HT1080 (cell line): ENCODE measurements at regions not wholly inside any gene's neighbourhood (a gene's known extent, or its start where the extent isn't known, plus 50 kb on each side); places are given as distances from the start of the nearest gene placed in this dataset. TPM values are rescaled to one million over a fixed set of nuclear protein-coding genes. Genes with fewer than 3 reads are reported as not detected.
"Not testable (repeated sequence)": the region's sequence is repeated elsewhere in the genome, so short reads cannot be mapped to it uniquely, and the experiment has no call there.

Source experiments
- DNase-seq: peaks from one replicate; pipeline ENCODE4 v3.0.0-alpha.2; 2015; ENCODE audit warnings: low read depth
- small RNA-seq: library from RNA; depleted of rRNA; stranded (forward); fragments of <200 nt; gene quantifications from one replicate; pipeline ENCODE3, GENCODE V24; 2014

DNA sequence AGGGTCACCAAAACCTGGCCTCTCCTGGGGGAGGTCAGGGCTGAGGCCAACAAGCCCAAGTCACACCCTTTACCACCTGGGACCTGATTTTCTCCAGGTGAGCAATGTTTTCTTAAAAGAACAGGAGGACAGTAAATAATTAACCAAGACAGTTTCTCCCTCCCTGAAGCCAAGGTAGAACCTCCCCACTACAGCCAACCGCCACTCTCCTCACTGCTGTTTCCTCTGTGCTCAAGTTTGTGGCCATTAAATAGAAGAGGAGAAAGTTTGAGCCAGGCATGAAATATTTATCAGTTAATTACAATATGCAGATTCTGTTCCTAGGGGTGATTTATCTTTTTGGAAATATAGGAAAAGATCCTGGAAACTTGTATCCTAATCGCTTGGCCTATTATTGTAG is 150.6 kb upstream of the ANKRD20A1 start:
- not testable (repeated sequence) for DNase-seq

DNA sequence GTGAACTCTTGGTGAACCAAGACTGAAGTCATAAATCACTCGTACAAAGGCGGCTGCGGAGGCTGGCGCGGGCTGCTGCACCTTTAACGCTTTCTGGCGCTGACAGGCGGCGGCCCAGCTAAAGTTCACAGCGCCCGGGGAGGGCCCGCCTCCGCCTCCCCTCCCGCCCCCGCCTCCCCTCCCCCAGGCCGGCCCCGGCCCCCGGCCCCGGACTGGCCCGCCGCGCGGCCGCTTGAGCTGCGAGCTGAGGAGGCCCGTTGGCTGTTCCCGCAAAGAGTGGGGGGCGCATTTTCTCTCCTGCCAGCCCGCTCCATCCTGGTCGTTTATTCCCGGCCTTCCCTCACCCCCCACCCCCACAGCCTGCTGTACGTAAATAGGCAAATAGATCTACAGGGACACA is 147.3 kb upstream of the ANKRD20A1 start:
- not testable (repeated sequence) for DNase-seq

DNA sequence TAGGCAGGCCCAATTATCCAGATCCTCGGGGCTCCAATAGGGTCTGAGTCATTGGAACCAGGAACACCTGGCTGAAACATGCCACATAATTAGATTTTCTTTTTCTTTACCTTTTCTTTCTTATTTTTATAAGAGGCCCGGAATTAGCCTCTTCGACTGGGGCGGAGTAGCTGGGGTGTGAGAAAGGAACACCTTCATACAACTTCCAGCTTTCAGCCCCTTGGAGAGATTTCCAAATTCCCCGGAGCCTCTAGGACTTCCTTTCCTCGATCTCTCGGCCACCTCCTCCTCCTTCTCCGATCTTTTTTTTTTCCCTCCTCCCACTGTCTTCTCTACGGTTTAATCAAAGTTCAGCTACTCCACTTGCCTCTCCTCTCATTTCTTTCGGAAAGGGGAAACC is 146.8 kb upstream of the ANKRD20A1 start:
- peak; percentile 0 for DNase-seq

DNA sequence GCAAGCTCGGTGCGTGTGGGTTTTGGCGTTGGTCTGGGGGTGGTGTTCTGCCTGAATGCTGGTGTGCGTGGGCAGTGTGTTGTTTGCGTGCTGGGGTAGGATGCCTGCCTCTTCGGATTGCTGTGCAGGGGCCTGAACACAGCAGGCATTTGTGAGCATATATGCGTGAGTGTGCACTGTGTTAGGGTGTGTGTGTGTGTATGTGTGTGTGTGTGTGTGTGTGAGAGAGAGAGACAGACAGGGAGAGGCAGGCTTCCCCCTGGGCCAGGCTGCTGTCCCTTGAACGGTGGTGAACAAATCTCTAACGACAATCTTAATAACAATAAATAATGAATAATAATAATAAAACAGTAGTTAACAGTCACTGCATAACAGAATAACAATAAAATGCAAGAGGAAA is 145.8 kb upstream of the ANKRD20A1 start:
- not testable (repeated sequence) for DNase-seq

DNA sequence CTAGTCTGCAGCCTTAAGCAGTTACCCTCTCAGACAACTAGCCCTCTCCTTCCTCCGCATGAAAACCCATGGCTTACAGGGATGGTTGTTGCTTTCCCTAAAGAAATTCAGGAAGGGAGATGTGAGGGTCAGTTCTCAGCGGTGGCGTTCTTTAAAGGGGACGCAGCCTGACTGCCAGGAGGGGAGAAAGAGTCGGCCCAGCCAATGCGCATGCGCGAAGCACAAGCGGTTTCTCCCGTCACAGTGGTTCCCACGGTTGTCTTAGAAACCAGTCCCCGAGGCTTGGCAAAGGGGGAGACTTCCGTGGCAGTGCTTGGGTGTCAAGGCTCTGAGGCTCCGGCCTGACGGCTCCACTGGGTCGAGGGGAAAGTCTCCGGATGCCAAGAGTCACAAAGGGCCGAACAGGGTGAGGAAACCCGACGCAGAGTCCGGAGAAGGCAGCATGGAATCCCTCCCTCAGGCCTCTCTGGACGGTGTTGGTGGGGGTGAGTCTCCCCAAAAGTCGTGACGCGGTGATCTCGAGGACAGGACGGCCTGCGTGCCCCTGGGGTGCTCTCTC is 140.8 kb upstream of the ANKRD20A1 start:
- DNase-seq, result not testable (repeated sequence)

DNA sequence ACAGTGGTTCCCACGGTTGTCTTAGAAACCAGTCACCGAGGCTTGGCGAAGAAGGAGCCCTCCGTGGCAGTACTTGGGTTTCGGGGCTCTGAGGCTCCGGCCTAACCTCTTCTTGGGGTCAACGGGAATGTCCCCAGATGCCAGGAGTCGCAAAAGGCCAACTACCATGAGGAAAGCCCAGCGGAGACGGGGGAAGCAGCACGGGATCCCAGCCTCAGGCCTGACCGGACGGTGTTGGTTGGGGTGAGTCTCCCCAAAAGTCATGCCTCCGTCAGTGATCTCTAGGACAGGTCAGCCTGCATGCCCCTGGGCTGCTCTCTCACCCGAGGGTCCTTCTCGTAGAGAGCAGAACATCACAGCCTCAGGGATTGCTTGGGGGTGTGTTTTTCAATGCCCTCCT is 138.2 kb upstream of the ANKRD20A1 start:
- not testable (repeated sequence) for DNase-seq

DNA sequence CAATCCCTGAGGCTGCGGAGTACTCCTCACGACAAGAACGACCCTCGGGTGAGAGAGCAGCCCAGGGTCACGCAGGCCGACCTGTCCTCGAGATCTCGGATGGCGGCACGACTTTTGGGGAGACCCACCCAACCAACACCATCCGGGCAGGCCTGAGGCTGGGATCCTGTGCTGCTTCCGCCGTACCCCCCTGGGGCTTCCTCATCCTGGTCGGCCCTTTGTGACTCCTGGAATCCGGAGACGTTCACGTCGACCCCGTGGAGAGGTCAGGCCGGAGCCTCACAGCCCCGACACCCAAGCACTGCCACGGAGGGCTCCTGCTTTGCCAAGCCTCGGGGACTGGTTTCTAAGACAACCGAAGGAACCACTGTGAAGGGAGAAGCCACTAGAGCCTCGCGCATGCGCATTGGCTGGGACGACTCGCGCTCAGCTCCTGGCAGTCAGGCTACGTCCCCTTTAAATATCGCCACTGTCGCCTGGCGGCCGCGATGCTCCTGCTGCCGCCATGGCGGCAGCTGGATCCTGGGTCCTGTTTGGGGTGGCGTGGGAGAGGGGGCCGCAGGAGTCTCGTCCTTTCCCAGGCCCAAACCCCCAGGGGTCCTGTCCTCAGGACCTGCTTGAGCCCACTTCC is 136.2 kb upstream of the ANKRD20A1 start:
- DNase-seq, result not testable (repeated sequence)

DNA sequence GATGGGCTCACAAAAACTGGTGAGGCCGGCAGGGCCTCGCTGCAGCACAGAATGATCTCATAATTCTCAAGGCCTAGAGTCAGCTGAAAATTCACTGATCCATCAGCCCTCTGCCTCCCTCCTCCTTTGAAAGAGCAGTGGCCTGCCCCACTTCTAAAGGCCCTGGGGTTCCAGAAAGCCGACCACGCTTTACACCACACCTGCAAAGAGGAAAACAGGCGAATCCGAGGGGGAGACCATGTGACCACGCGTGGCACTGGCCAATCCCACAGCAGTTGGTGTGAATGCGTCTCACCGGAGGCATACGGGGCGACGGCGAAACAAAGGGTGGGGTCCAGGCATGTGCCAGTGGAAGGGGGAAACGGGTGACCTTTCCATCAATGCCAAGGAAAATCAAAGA is 135.5 kb upstream of the ANKRD20A1 start:
- DNase-seq, result not testable (repeated sequence)

DNA sequence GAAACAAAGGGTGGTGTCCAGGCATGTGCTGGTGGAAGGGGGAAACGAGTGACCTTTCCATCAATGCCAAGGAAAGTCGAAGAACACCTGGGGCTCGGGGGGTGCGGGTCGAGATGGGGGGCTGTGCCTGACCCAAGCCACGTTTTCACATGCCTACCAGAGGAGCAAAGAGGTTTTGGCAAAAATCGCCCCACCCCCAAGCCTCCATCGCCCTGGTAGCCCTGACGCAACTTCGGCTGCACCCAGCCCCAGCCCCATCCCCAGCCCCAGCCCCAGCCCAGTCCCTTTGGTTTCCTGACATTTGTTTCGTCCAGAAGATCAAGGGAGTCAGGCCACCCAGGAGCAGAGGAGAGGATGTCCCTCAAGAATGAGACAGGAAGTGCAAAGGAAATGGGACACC is 133.8 kb upstream of the ANKRD20A1 start:
- not testable (repeated sequence) for DNase-seq

DNA sequence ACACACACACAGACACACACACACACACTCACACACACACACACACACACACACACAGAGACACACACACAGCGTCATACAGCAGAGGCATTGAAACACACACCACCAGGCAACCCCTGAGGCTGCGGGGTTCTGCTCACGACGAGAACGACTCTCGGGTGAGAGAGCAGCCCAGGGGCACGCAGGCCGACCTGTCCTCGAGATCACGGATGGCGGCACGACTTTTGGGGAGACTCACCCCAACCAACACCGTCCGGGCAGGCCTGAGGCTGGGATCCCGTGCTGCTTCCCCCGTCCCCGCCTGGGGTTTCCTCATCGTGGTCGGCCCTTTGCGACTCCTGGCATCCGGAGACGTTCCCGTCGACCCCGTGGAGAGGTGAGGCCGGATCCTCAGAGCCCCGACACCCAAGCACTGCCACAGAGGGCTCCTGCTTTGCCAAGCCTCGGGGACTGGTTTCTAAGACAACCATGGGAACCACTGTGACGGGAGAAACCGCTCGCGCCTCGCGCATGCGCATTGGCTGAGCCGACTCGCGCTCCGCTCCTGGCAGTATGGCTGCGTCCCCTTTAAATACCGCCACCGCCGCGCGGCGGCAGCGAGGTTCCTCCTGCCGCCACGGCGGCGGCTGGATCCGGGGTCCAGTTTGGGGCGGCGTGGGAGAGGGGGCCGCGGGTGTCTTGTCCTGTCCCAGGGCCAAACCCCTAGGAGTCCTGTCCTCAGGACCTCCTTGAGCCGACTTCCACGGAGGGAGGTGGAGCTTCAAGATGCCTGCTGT is 132.3 kb upstream of the ANKRD20A1 start:
- not testable (repeated sequence) for DNase-seq

DNA sequence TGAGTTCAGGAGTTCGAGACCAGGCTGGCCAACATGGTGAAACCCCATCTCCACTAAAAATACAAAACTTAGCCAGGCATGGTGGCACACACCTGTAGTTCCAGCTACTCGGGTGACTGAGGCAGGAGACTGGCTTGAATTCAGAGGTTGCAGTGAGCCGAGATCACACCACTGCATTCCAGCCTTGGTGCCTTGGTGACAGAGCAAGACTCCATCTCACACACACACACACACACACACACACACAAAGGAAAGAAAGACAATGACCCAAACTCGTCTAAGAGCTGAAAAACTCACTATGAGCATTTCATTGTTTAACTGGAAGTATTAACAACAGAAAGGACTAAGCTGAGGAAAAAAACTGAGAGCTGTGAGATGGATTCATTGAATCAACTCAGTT is 95.6 kb upstream of the ANKRD20A1 start:
- not testable (repeated sequence) for DNase-seq

DNA sequence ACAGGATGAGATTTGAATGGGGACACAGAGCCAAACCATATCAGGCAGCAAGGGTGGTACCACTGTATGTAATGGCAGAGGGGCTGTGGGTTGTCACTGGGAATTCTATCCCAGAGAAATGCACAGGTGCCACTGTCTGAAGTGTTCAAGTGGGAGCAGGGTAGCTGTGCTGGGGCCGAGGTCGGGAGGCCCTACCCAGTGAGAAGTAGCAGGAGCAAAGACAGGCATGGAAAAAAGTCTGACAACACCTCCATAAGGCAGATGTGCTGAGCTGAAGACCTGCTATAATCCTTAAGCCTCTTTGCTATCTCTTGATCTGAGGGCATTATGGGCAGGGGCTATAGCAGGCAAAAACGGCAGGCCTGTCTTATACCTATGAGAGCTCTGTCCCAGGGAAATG is 86.9 kb upstream of the ANKRD20A1 start:
- DNase-seq, result not testable (repeated sequence)

DNA sequence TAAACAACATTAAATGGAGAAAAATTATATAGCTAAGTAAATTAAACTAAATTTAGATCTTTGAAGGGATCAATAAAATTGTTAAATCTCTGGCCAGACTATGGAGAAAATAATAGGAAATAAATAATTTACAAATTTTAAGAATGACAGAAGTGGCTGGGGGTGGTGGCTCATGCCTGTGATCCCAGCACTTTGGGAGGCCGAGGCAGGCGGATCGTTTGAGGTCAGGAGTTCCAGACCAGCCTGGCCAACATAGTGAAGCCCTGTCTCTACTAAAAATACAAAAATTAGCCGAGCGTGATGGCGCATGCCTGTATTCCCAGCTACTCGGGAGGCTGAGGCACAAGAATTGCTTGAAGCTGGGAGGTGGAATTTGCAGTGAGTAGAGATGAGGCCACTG is 58.6 kb upstream of the ANKRD20A1 start:
- not testable (repeated sequence) for DNase-seq

Small RNA genes in the stretch of these regions (small RNA-seq; reads per million reads assigned to genes)
- not detected for gene AL627230.1
- not detected for gene AL627230.3
- gene AL627230.5, result not detected
- not detected for gene AL627230.6
- not detected for gene AL627230.8
- gene FAM27B, result not detected
- not detected for gene RF00156
- gene RN7SL787P, result not detected
